ENCODE measurements at regions not wholly inside any gene's neighbourhood (a gene's known extent, or its start where the extent isn't known, plus 50 kb on each side); places are given as distances from the start of the nearest gene placed in this dataset.
A peak's percentile ranks its signal among the peaks of the same experiment; 100 is the strongest.

GRCh38 chr17:33520426-33521330 lies 227.6 kb upstream of the ASIC2 start:
- Histone ChIP-seq H3K4me3 (no peak overlapping the region), H3K9ac (ENCODE audit: control insufficient read depth, insufficient read depth, low read length) (no peak overlapping the region), H3K27ac (ENCODE audit: control insufficient read depth, insufficient read depth) (no peak overlapping the region), H3K4me1 (ENCODE audit: control insufficient read depth, insufficient read depth, low read length) (no peaks in the 10 kb centered on the region), H2AFZ (ENCODE audit: control insufficient read depth, low read depth, low read length) (no peak overlapping the region), H3K27me3 (replicated peaks in 1 of 2; ENCODE audit: control insufficient read depth in 2 of 2, insufficient read depth in 2 of 2, low read length in 1 of 2) (no peaks in the 10 kb centered on the region; a peak in 1 of 4 replicates), H4K20me1 (ENCODE audit: control insufficient read depth, insufficient read depth) (no peaks in the 10 kb centered on the region), H3K4me2 (ENCODE audit: control insufficient read depth, insufficient read depth) (no peak overlapping the region), H3K36me3 (ENCODE audit: control insufficient read depth in 2 of 2, insufficient read depth in 2 of 2, low read length in 1 of 2) (no peaks in the 10 kb centered on the region), H3K79me2 (ENCODE audit: control insufficient read depth, insufficient read depth, low read length) (no peaks in the 10 kb centered on the region), H3K9me3 (replicated peaks; ENCODE audit: control insufficient read depth, insufficient read depth, low read length) (no peaks in the 10 kb centered on the region)
- in situ Hi-C loops (cut with MboI), result loop anchor here (10.0 kb wide), 1 partner anchor 234 kb away; no protein-coding TSS in a partner anchor
- DNase-seq (ENCODE audit: low read depth, low spot score) (no peak), ATAC-seq (peak; percentile 81), FAIRE-seq (peak; percentile 18)
- ChIA-PET SMC1A (ENCODE audit: uncharacterized antibody, unreplicated experiment) (interaction anchor here (0.6 to 4.0 kb wide), 8 partner anchors 8 to 154 kb away, joined by 3 to 26 read pairs (median 4); no protein-coding TSS in a partner anchor), POLR2A (interaction anchor here (0.6 kb wide), 1 partner anchor 74 kb away, joined by 3 read pairs; no protein-coding TSS in a partner anchor), RAD21 (ENCODE audit: unreplicated experiment) (interaction anchor here (1.2 to 2.0 kb wide), 3 partner anchors 63 to 155 kb away, joined by 4 to 8 read pairs (median 6); no protein-coding TSS in a partner anchor), CTCF (interaction anchor here (0.6 to 3.9 kb wide), 22 partner anchors 8 to 525 kb away, joined by 3 to 29 read pairs (median 5); no protein-coding TSS in a partner anchor)
- BruUV-seq (replicated peaks), result no TSS peak
- TF ChIP-seq RAD21 (IDR thresholded peaks at IDR 0.05; ENCODE audit: insufficient read depth, low read depth, low read length) (peak; percentile 38; the same call in 1 of the 2 replicates), ZNF217 (IDR thresholded peaks at IDR 0.05) (no peak), ZNF207 (IDR thresholded peaks at IDR 0.05; ENCODE audit: borderline replicate concordance) (no peak), CTCF (IDR thresholded peaks at IDR 0.05 in 2 of 3, conservative IDR thresholded peaks at IDR 0.05 in 1 of 3; ENCODE audit: control insufficient read depth in 2 of 3, extremely low read depth in 1 of 3, insufficient read depth in 1 of 3, low read depth in 3 of 3, low read length in 3 of 3) (peak; percentile 68 to 85 (median 68)), MYB (IDR thresholded peaks at IDR 0.05; ENCODE audit: borderline replicate concordance, low read depth, low read length) (no peak), SMC3 (IDR thresholded peaks at IDR 0.05; ENCODE audit: borderline replicate concordance, low read length) (peak; percentile 60), KLF5 (IDR thresholded peaks at IDR 0.05; ENCODE audit: partially characterized antibody) (no peak), NFYA (IDR thresholded peaks at IDR 0.05; ENCODE audit: borderline replicate concordance, low read depth, low read length) (no peak)
- intact Hi-C loops (cut with micrococcal nuclease; ENCODE audit: unreplicated experiment), result loop anchor here (1.0 to 2.0 kb wide), 2 partner anchors 154 to 231 kb away; no protein-coding TSS in a partner anchor
- 25% methylated on average over 13 of the region's 13 CpGs for WGBS (ENCODE audit: insufficient coverage, insufficient replicate concordance, low lambda C conversion rate, missing lambda C conversion rate)

All from GM12878 (cell line).